NCI-H526 treated with DMSO at 0.1 percent for 48 hours (cell line): ENCODE measurements at regions not wholly inside any gene's neighbourhood (a gene's known extent, or its start where the extent isn't known, plus 50 kb on each side); places are given as distances from the start of the nearest gene placed in this dataset.
"Not testable (repeated sequence)": the region's sequence is repeated elsewhere in the genome, so short reads cannot be mapped to it uniquely, and the experiment has no call there.

Experiments
- DNase-seq: peaks from one replicate; lab custom pipeline; 2025; lab: John Stamatoyannopoulos, UW

DNA sequence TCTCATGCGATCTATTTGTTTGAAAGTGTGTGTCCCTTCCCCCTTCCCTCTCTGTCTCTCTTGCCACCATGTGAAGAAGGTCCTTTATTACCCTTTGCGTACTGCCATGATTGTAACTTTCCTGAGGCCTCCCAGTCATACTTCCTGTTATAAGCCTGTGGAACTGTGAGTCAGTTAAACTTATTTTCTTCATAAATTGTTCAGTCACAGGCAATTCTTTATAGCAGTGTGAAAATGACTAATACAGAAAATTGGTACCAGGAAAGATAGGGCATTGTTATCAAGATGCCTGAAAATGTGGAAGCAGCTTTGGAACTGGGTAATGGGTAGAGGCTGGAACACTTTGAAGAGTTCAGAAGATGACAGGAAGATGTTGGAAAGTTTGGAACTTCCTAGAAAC, 743.7 kb upstream of the NECTIN3 start:
- no peak for DNase-seq

DNA sequence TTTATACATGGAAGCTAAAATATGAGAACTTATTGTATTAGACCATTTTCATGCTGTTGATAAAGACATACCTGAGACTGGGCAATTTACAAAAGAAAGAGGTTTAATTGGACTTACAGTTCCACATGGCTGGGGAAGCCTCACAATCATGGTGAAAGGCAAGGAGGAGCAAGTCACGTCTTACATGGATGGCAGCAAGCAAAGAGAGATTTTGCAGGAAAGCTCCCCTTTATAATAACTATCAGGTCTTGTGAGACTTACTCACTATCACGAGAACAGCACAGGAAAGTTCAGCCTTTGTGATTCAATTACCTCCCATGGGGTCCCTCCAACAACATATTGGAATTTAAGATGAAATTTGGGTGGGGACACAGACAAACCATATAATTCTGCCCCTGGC, 740.1 kb upstream of the NECTIN3 start:
- not testable (repeated sequence) for DNase-seq

DNA sequence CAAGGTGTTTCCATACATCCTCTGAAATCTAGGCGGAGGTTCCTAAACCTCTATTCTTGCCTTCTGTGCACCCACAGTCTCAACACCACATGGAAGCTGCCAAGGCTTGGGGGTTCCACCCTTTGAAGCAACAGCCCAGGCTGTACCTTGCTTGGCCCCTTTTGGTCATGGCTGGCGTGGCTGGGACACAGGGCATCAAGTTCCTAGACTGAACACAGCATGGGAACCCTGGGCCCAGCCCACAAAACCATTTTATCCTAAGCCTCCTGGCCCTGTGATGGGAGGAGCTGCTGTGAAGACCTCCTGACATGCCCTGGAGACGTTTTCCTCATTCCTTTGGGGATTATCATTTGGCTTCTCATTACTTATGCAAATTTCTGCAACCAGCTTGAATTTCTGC, 739.0 kb upstream of the NECTIN3 start:
- DNase-seq = no peak

DNA sequence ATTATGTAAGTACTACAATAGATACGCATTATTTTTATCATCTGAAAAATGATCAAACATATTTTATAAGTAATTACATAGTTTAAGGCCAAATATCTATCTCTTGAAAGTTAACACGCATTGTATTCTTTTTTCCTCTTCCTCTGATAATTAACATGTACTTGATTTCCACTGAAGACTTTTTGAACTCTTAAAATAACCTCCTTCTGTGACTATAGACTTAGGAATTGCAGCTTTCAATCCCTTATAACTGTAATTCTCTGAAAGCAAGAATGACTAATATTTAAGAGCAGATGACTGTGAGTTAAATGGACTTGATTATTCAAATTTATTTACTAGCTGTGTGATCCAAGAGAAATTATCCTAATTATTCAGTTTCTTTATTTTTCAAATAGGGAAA, 730.6 kb upstream of the NECTIN3 start:
- no peak for DNase-seq

DNA sequence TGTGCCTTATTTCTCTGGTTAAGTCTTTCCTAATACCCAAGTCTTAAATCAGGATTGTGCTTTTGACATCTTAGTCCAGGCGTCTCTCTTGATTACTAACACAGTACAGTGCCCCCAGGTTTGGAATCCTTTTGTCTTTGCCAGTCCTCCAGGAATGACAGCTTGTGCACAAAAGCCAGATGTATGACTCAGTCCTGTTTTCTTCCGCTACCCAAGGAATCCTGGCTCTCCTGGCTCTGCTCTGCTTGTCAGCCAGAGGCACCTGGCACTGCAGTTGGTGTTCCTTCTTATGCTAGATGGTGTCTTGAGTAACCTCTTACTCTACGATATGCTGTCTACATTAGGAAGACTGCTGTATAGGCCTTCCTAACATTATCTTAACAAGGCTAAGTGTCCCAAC, 728.2 kb upstream of the NECTIN3 start:
- no peak for DNase-seq

DNA sequence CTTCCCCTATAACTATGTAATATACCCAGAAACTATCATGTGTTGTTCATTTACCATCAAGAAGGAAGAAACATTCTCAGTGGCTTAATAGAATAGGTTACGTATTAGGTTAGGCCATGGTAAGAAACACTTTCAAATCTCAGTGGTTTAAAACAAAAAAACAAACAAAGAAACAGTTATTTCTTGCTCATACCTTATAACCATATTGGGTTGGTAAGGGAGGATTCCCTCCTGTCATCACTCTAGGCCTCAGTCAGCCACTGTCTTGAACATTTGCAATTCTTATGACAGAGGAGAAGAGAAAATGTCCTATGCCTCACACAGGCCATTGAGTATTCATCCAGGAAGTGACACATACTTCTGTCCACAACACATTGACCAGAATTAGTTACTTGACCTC, 727.7 kb upstream of the NECTIN3 start:
- no peak for DNase-seq

DNA sequence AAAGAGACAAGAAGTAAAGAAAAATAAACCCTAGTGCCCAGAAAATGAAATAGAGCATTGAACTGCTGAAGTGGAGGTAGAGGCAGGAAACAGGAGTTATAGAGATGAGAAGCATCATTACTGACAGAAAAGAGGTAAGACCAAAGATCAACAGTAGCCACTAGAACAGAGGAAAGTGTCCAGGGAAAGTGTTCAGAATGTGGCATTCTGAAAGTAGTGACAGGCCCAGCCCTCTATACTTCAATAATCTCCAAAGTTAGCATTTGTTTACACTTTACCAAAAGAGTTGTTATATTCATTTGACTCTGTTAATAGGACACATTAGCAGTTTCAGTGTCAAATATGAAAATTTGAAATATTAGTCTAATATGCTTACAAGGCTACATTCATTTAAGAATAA, 727.1 kb upstream of the NECTIN3 start:
- DNase-seq = no peak

DNA sequence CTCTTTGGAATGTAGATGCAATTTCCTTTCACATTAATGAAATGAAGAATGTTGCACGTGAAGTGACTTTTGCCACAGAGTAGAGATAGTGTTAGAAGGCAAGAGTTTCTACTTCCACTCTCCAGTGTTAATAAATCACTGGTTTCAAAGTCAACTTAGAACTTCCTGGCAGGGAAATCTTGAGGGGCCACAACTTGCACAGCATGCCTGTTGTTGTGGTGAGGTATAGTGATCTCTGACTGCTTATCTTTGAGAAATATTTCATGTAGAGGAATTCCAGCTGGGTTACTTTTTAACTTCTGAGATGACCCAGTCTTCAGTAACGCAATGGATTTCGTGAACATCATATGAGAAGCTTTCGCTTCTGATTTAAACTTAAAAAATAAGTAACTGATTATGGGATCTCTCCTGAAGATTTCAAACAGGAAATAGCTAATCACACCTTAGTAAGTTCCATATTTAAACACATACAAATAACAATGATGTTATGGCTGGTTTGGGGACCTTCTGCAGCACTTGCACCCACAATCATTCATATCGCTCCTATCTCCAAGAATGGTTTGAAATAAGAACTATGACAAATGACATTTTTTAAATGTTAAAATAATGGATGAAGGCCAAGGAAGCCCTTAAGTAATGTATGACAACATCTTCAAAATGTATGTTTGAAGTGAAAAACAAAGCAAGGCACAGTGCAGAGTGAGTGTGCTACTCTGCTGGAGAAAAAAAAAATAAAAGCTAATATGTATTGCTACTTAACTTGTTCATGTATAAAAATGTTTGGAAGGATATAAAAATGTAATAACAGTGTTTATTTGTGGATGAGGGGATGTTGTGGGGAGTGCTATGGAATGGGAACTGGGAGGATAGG, 726.5 kb upstream of the NECTIN3 start:
- no peak for DNase-seq

DNA sequence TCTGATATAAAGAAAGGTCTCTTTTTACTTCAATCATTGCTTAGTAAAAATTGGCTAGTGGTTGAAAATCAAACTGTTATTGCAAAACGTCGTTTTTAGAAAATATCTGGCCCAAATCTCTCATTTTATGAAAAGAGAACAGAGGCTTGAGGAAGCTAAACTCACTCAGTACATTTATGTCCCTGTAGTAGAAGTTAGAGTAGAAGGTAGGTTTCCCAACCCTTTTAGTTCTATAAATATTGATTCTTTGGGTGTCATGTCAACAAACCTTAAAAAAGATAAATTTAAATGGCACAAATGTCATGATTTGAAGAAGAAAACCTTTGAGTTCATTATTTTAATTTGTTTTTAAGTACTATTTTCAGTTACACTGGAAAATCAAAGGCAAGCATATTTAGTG, 722.3 kb upstream of the NECTIN3 start:
- DNase-seq = no peak

DNA sequence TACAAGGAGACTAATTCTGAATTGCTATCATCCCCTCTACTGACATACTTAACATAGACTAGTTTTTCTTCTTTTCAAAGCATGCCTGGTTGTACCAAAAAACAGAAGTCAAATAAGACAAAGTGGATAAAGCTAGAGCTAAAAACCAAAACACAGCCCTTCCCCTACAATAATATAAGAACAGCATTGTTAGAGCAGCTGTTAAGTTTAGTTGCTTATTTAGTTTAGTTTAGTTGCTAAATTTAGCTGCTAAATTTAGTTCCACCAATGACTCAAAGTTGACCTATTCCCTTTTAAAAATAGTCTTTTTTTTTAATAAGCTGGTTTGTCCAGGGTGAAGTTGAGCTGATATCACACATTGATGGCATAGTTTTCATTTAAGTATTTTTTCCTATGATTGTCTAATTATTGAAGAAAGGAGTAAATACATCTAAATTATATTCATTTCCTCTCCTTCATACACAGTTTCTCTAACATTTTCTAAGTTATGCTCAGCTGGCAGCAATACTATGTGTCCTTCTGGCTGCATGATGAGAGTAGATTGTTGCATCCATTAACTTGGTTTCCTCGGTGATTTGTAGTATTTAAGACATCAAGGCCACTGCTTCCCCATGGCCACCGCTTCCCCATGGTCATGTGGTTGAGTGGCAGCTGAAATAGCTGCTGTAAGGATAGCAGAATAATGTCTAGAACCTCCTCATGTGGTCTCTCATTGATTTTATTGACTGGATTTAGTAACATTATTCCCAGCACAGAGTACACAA, 718.6 kb upstream of the NECTIN3 start:
- DNase-seq = no peak

DNA sequence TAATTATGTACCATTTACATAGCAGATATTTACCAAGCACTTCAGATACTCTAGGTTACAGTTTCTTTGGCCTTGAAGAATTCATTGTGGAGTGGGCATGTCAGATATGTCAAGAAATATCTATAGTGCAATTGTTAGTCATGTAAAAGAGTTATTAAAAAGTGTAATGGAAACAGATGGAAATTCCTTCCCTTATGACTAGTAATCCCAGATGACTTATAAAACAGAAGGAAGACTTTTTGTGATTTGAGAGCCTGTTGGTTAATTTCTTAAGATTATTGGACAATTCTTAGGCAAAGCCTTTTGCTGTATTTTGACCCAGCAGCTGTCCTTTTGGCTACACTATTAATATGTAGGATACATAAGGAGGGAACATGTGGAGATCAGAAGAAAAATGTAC, 708.9 kb upstream of the NECTIN3 start:
- no peak for DNase-seq

DNA sequence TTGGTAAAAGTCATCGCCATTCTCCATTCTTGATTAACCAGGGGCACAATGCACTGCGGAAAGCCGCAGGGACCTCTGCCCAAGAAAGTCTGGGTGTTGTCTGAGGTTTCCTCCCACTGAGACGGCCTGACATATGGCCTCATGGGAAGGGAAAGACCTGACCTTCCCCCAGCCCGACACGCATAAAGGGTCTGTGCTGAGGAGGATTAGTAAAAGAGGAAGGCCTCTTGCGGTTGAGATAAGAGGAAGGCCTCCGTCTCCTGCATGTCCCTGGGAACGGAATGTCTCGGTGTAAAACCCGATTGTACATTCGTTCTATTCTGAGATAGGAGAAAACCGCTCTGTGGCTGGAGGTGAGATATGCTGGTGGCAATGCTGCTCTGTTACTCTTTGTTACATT, 704.3 kb upstream of the NECTIN3 start:
- not testable (repeated sequence) for DNase-seq

DNA sequence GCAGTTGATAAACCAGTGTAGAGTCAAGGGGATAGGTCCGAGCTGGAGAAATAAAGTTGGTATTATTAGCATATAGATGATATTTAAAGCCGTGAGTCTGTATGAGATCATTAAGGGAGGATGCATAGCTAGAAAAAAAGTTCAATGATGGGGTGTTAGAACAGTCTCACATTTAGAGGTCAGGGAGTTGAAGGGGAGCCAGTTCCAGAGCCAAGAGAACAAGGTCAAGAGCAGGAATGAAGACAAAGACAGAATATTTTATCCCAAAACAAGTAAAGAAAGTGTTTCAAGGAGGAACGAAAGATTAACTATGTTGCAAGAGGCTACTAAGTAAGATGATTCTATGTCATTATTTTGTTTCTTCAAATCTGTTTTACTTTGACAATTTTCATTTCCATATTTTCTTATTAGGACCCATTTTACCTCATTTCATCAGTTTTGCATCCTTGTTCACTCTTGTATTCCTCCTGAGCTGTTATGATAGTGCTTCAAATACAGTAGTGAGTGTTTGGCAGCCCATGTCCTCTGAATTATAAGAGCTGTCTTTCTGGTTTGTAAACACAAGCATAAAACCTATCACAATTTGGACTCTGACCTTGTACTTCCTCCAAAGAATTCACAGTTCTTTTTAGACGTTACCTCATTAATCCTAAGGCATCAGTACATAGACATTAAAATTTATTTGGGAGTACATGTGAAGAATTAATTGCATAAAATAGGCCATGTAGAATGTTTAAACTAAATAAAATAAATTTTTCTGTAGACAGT, 695.7 kb upstream of the NECTIN3 start:
- no peak for DNase-seq

DNA sequence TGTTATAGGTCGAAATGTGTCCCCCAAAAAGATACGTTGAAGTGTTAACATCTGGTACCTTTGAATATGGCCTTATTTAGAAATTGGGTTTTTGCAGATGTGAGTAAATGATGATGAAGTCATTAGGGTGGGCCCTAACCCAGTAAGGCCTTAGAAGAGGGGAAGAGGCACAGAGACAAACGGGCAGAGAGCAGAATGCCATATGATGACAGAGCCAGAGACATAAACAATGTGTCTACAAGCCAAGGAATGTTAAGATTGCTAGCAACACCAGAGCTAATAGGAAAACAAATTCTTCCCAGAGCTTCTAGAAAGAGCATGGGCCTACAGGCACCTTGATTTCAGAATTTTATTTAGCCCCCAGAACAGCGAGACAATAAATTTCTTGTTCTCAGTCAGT, 693.1 kb upstream of the NECTIN3 start:
- no peak for DNase-seq

DNA sequence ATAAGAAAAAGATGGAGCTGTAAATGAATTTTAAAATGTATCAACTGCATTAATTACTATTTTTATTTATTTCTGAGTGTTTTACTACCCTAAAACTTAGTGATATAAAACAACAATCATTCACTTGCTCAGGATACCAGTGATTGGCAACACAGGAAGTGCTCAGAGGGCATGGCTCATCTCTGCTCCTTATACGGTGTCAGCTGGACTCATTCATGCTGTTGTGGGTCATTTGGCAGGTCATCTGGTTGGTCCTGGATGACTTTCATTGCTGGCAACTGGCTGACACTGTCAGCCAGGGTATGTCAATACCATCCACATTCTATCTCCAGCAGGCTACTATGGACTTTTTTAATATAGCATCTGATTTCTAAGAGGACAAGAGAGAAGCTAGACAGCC, 689.6 kb upstream of the NECTIN3 start:
- DNase-seq = no peak

DNA sequence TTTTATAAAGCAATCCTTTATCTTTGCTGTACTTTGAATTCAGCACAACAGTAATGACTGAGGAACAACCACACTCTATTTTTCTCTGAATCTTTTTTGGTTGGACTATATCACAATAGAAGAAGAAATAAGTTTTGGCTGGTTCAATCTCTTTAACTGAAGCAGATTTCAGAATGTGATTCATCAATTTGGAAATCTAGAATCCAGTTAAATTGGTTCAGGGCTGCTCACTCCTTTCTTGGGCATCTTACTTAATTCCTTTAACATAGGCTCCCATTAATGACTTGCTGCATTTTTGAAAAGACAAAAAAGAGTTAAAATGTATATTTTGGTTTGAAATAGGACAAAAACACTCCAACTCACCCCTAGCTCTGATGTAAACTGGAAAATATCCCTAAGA, 688.3 kb upstream of the NECTIN3 start:
- no peak for DNase-seq

DNA sequence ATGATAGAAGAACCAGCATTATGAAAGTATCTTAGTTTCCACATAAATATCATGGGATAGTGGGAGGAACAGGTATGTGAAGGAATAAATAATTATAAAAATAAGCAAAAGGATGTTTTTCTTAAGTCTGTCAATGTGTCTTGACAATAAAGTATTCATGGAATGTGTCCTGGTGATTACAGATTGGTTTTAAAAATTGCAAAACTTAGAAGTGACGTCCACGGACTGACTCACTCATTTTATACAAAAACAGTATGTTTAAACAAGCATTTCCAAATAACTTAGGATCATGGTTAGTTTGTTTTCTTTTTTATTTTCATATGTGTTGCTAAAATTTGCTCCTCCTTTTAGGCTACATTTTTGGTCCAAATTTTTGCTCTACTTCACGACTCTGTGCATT, 687.0 kb upstream of the NECTIN3 start:
- no peak for DNase-seq

DNA sequence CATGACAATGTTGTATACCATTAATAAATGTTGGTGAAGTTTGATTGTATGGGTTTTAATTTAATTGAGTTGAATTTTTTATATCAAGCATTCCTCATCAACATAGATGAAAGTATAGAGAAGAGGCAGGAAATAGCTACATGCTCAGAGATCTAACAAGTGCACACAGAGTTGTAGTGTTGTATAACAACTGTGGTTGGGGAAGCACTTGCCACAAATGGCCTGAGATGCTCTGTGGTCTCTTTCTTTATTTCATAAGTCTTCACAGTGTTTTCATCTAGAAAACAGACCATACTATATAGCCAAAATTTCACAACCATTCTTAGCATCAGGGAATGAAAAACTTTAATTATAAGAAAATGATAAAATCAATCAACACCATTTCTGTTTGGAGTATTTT, 682.6 kb upstream of the NECTIN3 start:
- DNase-seq = no peak

DNA sequence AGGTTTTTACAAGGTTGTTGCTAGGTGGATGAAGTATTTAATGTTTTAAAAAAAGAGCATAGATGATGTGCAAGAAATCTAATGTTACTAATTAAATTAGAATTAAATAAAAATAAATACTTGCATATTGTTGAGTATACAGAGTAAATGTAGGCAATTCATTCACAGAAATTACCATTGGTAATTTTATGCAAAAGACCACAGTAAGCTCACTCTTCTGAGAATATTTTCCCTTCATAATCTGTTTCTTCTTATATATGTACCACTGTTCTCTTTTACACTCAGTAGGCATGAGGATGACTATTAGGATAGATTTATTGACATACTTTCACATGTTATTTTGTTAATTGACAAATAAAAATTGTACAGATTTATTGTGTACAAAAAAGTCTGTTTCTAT, 681.2 kb upstream of the NECTIN3 start:
- peak; percentile 26 for DNase-seq

DNA sequence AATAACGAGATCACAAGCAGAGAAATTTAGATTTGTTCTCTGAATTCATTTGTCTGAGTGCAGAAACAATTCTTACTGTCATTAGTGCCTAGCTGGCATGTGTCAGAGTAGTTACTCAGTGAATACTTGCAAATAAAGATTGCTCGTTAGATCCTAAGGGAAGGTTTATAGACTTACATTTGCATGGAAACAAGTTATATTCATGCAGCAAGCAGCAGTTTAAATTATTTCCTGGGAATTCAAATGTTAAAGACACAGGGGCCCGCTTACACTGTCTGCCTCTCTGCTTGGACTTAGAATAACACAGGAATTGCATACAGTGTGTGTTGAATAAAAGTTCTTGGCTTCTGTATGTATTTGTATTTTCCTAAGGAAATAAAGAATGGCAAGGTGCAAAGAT, 680.6 kb upstream of the NECTIN3 start:
- DNase-seq = peak; percentile 73

DNA sequence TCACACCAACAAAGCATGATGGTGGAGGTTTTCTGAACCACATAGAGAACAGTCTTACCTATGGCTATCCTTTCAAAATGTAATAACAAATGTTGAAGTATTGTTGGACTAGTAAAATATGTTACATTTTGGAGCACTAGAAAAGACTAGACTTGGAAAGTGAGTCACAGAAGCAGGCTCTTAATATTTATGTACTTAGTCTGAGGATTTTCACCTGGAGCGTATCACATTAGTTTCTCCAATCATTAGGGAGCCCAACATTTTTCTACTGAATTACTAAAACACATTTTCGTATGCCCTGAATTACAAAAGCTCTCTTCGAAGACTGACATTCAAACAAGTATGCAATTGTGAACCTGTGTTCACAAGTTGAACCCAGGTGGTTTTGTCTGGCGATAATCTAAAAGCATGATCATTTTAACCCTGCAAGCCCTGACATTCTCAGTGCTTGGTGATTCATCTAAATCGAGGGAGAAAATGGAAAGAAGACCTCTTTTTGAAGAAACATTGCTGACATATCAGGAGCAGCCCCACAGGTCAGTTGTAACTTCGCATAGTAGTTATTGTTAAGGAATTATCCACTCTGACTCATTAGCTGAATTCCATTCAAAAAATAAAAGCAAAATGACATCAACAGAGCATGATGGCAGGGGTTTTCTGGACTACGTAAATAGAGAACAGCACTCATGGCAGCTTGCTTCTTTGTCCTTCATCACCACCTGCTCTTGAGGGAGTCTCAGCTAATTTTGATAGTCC, 679.8 kb upstream of the NECTIN3 start:
- no peak for DNase-seq

DNA sequence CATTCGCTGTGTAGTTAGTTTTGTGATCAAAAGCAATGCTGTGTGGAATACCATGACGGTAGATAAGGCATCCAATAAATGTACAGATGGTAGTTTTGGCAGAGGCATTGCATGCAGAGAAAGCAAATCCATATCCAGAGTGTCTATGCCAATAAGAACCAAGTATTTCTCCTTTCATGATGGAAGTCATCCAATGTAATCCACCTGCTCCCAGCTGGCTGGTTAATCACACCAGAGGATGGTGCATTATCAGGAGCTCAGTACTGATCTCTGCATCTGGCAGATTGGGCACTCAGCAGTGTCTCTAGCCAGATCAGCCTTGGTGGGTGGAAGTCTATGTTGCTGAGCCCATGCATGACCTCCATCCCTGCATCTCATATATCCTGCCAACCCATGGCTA, 677.7 kb upstream of the NECTIN3 start:
- DNase-seq = no peak
